OCI-LY3 (cell line): ENCODE measurements at regions not wholly inside any gene's neighbourhood (a gene's known extent, or its start where the extent isn't known, plus 50 kb on each side); places are given as distances from the start of the nearest gene placed in this dataset.

Source experiments
- H2AFZ ChIP-seq: fragments of 200-600, 300-600 bp; shearing (Covaris generic); 2 replicates; pipeline ENCODE4 v1.6.0; 2014; ENCODE audit warnings: antibody characterized with exemption, low read depth, low read length
- H3K27ac ChIP-seq: fragments of 200-600, 300-600 bp; sonication (generic); 2 replicates; pipeline ENCODE4 v1.5.1; 2014; ENCODE audit warnings: mild to moderate bottlenecking, low read length, moderate library complexity, mixed read lengths
- H3K27me3 ChIP-seq: fragments of 200-600, 300-600 bp; sonication (generic); 2 replicates; pipeline ENCODE4 v1.6.1; 2014; ENCODE audit warnings: low read depth, low read length, mixed read lengths
- H3K36me3 ChIP-seq: fragments of 200-600, 300-600 bp; sonication (generic); replicated peaks from 2 replicates; pipeline ENCODE3; 2014; ENCODE audit warnings: low read depth, low read length, mixed read lengths
- H3K4me1 ChIP-seq: fragments of 300-600, 200-600 bp; sonication (generic); 2 replicates; pipeline ENCODE4 v1.6.1; 2014; ENCODE audit warnings: low read length, mixed read lengths
- H3K4me2 ChIP-seq: fragments of 200-600, 300-600 bp; sonication (generic); 2 replicates; pipeline ENCODE4 v1.6.1; 2014; ENCODE audit warnings: low read length, mixed read lengths
- H3K4me3 ChIP-seq: fragments of 300-600, 200-600 bp; sonication (generic); 2 replicates; pipeline ENCODE4 v1.5.1; 2014; ENCODE audit warnings: antibody characterized with exemption, mild to moderate bottlenecking, low read length, moderate library complexity
- H3K79me2 ChIP-seq: fragments of 300-600, 200-600 bp; shearing (Covaris generic); 2 replicates; pipeline ENCODE4 v1.6.1; 2014; ENCODE audit warnings: mild to moderate bottlenecking, low read length, mixed read lengths
- H3K9ac ChIP-seq: fragments of 300-600, 200-600 bp; shearing (Covaris generic); 2 replicates; pipeline ENCODE4 v1.6.0; 2014; ENCODE audit warnings: mild to moderate bottlenecking, low read length, moderate library complexity
- H3K9me3 ChIP-seq: fragments of 200-600, 300-600 bp; shearing (Covaris generic); 2 replicates; pipeline ENCODE4 v1.6.1; 2014; ENCODE audit warnings: low read length, mixed read lengths; ENCODE audit not compliant: insufficient read depth
- H4K20me1 ChIP-seq: fragments of 200-600, 300-600 bp; sonication (generic); 2 replicates; pipeline ENCODE4 v1.6.1; 2016; ENCODE audit warnings: low read length, mixed read lengths; ENCODE audit not compliant: insufficient read depth
- CTCF ChIP-seq: fragments of 200-600, 300-600 bp; sonication (generic); IDR thresholded peaks from 2 replicates; pipeline ENCODE4 v1.5.1; 2014; ENCODE audit warnings: antibody characterized with exemption, low read length, low read depth
- EZH2phosphoT487 ChIP-seq: fragments of 200-600 bp; shearing (Covaris generic); IDR thresholded peaks from 2 replicates; pipeline ENCODE4 v1.6.1; 2018; ENCODE audit warnings: antibody characterized with exemption, mixed run types, low read depth

GRCh38 chr14:94695231-94695630 lies 74.7 kb downstream of the GSC start:
- Histone ChIP-seq H3K4me1 (no peaks in the 10 kb centered on the region), H3K36me3 (no peaks in the 10 kb centered on the region), H4K20me1 (no peaks in the 10 kb centered on the region), H3K27me3 (no peaks in the 10 kb centered on the region), H3K79me2 (no peaks in the 10 kb centered on the region), H3K9ac (no peak overlapping the region), H3K4me3 (no peak overlapping the region), H3K27ac (no peak overlapping the region), H2AFZ (no peak overlapping the region), H3K4me2 (no peak overlapping the region), H3K9me3 (no peaks in the 10 kb centered on the region)
- TF ChIP-seq EZH2phosphoT487 (no peak), CTCF (no peak)

GRCh38 chr14:94691660-94692034 lies 78.3 kb downstream of the GSC start:
- H3K4me3 ChIP-seq: no peak overlapping the region
- H3K9me3 ChIP-seq: no peaks in the 10 kb centered on the region
- TF ChIP-seq EZH2phosphoT487 (no peak), CTCF (no peak)
- no peaks in the 10 kb centered on the region for H3K27me3 ChIP-seq
- H4K20me1 ChIP-seq: no peaks in the 10 kb centered on the region
- no peak overlapping the region for H3K27ac ChIP-seq
- no peak overlapping the region for H3K4me2 ChIP-seq
- H2AFZ ChIP-seq: no peak overlapping the region
- H3K36me3 ChIP-seq: no peaks in the 10 kb centered on the region
- peaks cover 3% of the 10 kb centered on the region; the same call in 1 of the 2 replicates for H3K4me1 ChIP-seq
- no peaks in the 10 kb centered on the region for H3K79me2 ChIP-seq
- no peak overlapping the region for H3K9ac ChIP-seq

- Histone ChIP-seq H2AFZ (no peak overlapping the region), H3K27ac (no peak overlapping the region), H3K4me1 (peaks cover 3% of the 10 kb centered on the region; the same call in 1 of the 2 replicates), H3K4me3 (no peak overlapping the region), H3K9ac (no peak overlapping the region), H3K27me3 (no peaks in the 10 kb centered on the region), H3K79me2 (no peaks in the 10 kb centered on the region), H3K36me3 (no peaks in the 10 kb centered on the region), H4K20me1 (no peaks in the 10 kb centered on the region), H3K9me3 (no peaks in the 10 kb centered on the region), H3K4me2 (no peak overlapping the region)
- TF ChIP-seq CTCF: no peak
- no peak for TF ChIP-seq EZH2phosphoT487
Observed at GRCh38 chr14:94690896-94691659, 78.8 kb downstream of the GSC start.

GRCh38 chr14:94690486-94690885 lies 78.3 kb downstream of the SERPINA3 start:
- H3K9ac ChIP-seq: no peak overlapping the region
- no peak overlapping the region for H2AFZ ChIP-seq
- no peaks in the 10 kb centered on the region for H3K79me2 ChIP-seq
- no peaks in the 10 kb centered on the region for H4K20me1 ChIP-seq
- TF ChIP-seq CTCF (no peak), EZH2phosphoT487 (no peak)
- no peak overlapping the region for H3K27ac ChIP-seq
- no peak overlapping the region for H3K4me2 ChIP-seq
- H3K4me1 ChIP-seq: peaks cover 3% of the 10 kb centered on the region; the same call in 1 of the 2 replicates
- no peak overlapping the region for H3K4me3 ChIP-seq
- no peaks in the 10 kb centered on the region for H3K36me3 ChIP-seq
- H3K27me3 ChIP-seq: no peaks in the 10 kb centered on the region
- no peaks in the 10 kb centered on the region for H3K9me3 ChIP-seq
